HepG2 (cell line): ENCODE measurements at regions not wholly inside any gene's neighbourhood (a gene's known extent, or its start where the extent isn't known, plus 50 kb on each side); places are given as distances from the start of the nearest gene placed in this dataset.

Source experiments
- ATAC-seq: fragments of 200-7000 bp; cut with Tn5 transposase; 3 replicates; pipeline ENCODE4 v1.9.1; 2020; ENCODE audit warnings: mild to moderate bottlenecking, moderate library complexity
- BruUV-seq: library from RNA; stranded (reverse); fragments of 400-500 nt; replicated peaks from 2 replicates; lab custom pipeline; 2021; lab: Mats Ljungman, UMichigan
- CTCF ChIA-PET: fragments of 300-600 bp; formaldehyde crosslinking; extraction: SDS; loops from one replicate; lab custom pipeline; 2021; ENCODE audit warnings: low total read pairs, inconsistent platforms, low intra/inter-chr PET ratio; lab: Yijun Ruan, JAX
- POLR2A ChIA-PET: fragments of 350-600 bp; sonication (Branson Sonifier 250); formaldehyde crosslinking; loops from one replicate; lab custom pipeline; 2020; ENCODE audit warnings: antibody characterized with exemption, inconsistent platforms; lab: Yijun Ruan, JAX
- DNase-seq: peaks from one replicate; pipeline ENCODE4 v3.0.0-alpha.2; 2015; ENCODE audit warnings: low spot score
- FAIRE-seq: peaks from 3 replicates; lab custom pipeline; 2011; peaks lifted over from hg19 to GRCh38; lab: Jason Lieb, UNC
- H2AFZ ChIP-seq: one replicate; pipeline ENCODE4 v1.6.1; 2011; ENCODE audit warnings: low read length, inconsistent platforms
- H3K27ac ChIP-seq: fragments of 300-600 bp; 3 replicates; pipeline ENCODE4 v1.8.0; 2011; ENCODE audit warnings: mixed run types, mild to moderate bottlenecking, mixed read lengths, low read length, inconsistent platforms; ENCODE audit not compliant: insufficient read depth; ENCODE audit errors: extremely low read length
- H3K27me3 ChIP-seq, 2 experiments: fragments of 200-600 bp in 1 of 2; 2 replicates in 1 of 2; 3 replicates in 1 of 2; pipeline versions ENCODE4 v1.6.0 to v1.8.0; 2011; ENCODE audit warnings: low read length in 2 of 2, mild to moderate bottlenecking in 2 of 2, moderate library complexity in 2 of 2, inconsistent platforms in 1 of 2; ENCODE audit not compliant: insufficient read depth in 2 of 2, control insufficient read depth in 1 of 2
- H3K36me3 ChIP-seq, 2 experiments: fragments of 200-600 bp in 1 of 2; replicated peaks in 1 of 2; 2 replicates in 1 of 2; 3 replicates in 1 of 2; pipeline versions ENCODE4 v1.5.1 to v1.8.0; 2011; ENCODE audit warnings: low read length in 2 of 2, inconsistent platforms in 1 of 2; ENCODE audit not compliant: insufficient read depth in 2 of 2, control insufficient read depth in 1 of 2
- H3K4me1 ChIP-seq: 2 replicates; pipeline ENCODE4 v1.5.1; 2012; ENCODE audit warnings: low read length, inconsistent platforms; ENCODE audit not compliant: insufficient read depth
- H3K4me2 ChIP-seq: 2 replicates; pipeline ENCODE4 v1.6.0; 2011; ENCODE audit warnings: low read depth, low read length, inconsistent platforms
- H3K4me3 ChIP-seq, 3 experiments: fragments of 200-600 bp in 1 of 3; sonication (generic), shearing (Covaris generic) in 1 of 3; replicated peaks in 1 of 3; 2 replicates each; pipeline ENCODE4 v1.5.1; 2011 to 2016; ENCODE audit warnings: low read length in 3 of 3, inconsistent platforms in 2 of 3, low read depth in 2 of 3, mild to moderate bottlenecking in 2 of 3, control low read depth in 1 of 3, mixed read lengths in 1 of 3; ENCODE audit not compliant: insufficient read depth in 1 of 3
- H3K79me2 ChIP-seq: one replicate; pipeline ENCODE4 v1.6.1; 2011; ENCODE audit warnings: low read length, inconsistent platforms; ENCODE audit not compliant: insufficient read depth
- H3K9ac ChIP-seq: 2 replicates; pipeline ENCODE4 v1.6.0; 2011; ENCODE audit warnings: mild to moderate bottlenecking, low read depth, low read length, inconsistent platforms; ENCODE audit not compliant: insufficient read depth
- H3K9me3 ChIP-seq: 2 replicates; pipeline ENCODE4 v1.5.1; 2012; ENCODE audit warnings: mild to moderate bottlenecking, low read length
- H4K20me1 ChIP-seq: 2 replicates; pipeline ENCODE4 v1.6.0; 2011; ENCODE audit warnings: inconsistent platforms, mild to moderate bottlenecking, low read length, moderate library complexity; ENCODE audit not compliant: insufficient read depth
- ARNT ChIP-seq: fragments of 450-650 bp; IDR thresholded peaks from 2 replicates; pipeline ENCODE4 v1.6.1; 2017
- CENPT ChIP-seq: sonication (generic); formaldehyde crosslinking; IDR thresholded peaks from 2 replicates; pipeline ENCODE4 v1.8.0; 2022; ENCODE audit warnings: low read depth, mild to moderate bottlenecking, moderate library complexity, missing genetic modification reagents
- CHD4 ChIP-seq: fragments of 200-600 bp; sonication (generic); IDR thresholded peaks from 2 replicates; pipeline ENCODE4 v1.7.0; 2017; ENCODE audit warnings: mild to moderate bottlenecking, low read length, borderline replicate concordance
- GATAD2A ChIP-seq: IDR thresholded peaks from 2 replicates; pipeline ENCODE4 v1.6.1; 2016
- HMG20B ChIP-seq: conservative IDR thresholded peaks from 2 replicates; pipeline ENCODE4 v1.6.1; 2016; ENCODE audit warnings: missing genetic modification reagents, missing compliant biosample characterization
- RCOR2 ChIP-seq: IDR thresholded peaks from 2 replicates; pipeline ENCODE4 v1.6.1; 2016; ENCODE audit warnings: missing biosample characterization, missing genetic modification reagents
- SOX6 ChIP-seq, 2 experiments: fragments of 450-650 bp in 1 of 2; sonication (generic) in 1 of 2; formaldehyde crosslinking in 1 of 2; IDR thresholded peaks; 2 replicates each; pipeline versions ENCODE4 v1.4.0 to v1.6.1; 2017 to 2020; ENCODE audit warnings: antibody characterized with exemption in 1 of 2, mild to moderate bottlenecking in 1 of 2, missing genetic modification reagents in 1 of 2
- ZNF205 ChIP-seq: IDR thresholded peaks from 2 replicates; pipeline ENCODE4 v1.6.1; 2018; ENCODE audit warnings: missing biosample characterization, missing genetic modification reagents
- ZNF737 ChIP-seq: sonication (generic); formaldehyde crosslinking; IDR thresholded peaks from 2 replicates; pipeline ENCODE4 v1.5.0; 2020; ENCODE audit warnings: missing genetic modification reagents, mild to moderate bottlenecking, borderline replicate concordance
- WGBS: methylation state at CpG from one replicate; pipeline ENCODE4 v1.1.6; 2017; ENCODE audit warnings: low lambda C conversion rate; 5-methylcytosine and 5-hydroxymethylcytosine counted together
- in situ Hi-C: cut with HindIII; loops from 2 replicates; pipeline ENCODE4 v1.10.0; 2017; ENCODE audit warnings: low pct_unique_long_range_greater_than_20kb; ENCODE audit not compliant: extremely low pct_ligation_motif_present
- intact Hi-C: fragments of 100-400 bp; cut with micrococcal nuclease; formaldehyde crosslinking; loops from one replicate; pipeline ENCODE4 v1.10.0; 2022; ENCODE audit not compliant: unreplicated experiment
- TF ChIP-seq, protein P1 (sequence below): sonication (generic); formaldehyde crosslinking; IDR thresholded peaks from 2 replicates; pipeline ENCODE4 v1.9.0; 2021; ENCODE audit warnings: missing genetic modification reagents, mild to moderate bottlenecking, borderline replicate concordance
- TF ChIP-seq, protein P2 (sequence below): IDR thresholded peaks from 2 replicates; pipeline ENCODE4 v1.6.1; 2016; ENCODE audit warnings: mild to moderate bottlenecking, missing biosample characterization, missing genetic modification reagents
- TF ChIP-seq, protein P3 (sequence below): sonication (generic); formaldehyde crosslinking; conservative IDR thresholded peaks from 2 replicates; pipeline ENCODE4 v1.4.0; 2020; ENCODE audit warnings: missing genetic modification reagents
- TF ChIP-seq, protein P4 (sequence below): sonication (generic); formaldehyde crosslinking; IDR thresholded peaks from 2 replicates; pipeline ENCODE4 v1.4.0; 2020; ENCODE audit warnings: missing genetic modification reagents, borderline replicate concordance

DNA sequence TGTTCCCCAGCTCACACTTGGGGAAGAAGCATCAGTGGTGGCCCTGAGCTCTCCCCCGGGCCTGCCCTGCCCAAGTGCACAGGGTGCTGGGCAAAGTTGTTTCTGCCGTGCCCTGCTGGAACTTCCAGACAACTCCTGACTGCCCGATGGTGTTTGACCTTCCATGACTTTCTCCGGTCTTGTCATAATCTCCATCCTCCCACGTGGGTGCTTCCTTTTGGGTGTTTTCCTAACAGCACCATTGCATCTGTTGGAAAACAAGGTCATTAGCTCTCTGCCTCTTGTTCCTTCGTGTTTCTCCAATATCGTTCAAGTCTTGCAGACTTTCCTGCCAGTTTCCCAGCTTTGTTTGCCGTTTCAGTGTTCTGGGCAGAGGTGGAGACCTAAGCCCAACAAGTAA, 68.7 kb upstream of the TIAM2 start:
- FAIRE-seq = no peak
- intact Hi-C loops = loop anchor here (10.0 kb wide), 1 partner anchor 318 kb away; no protein-coding TSS in a partner anchor
- ChIA-PET CTCF (no interaction called here), POLR2A (no interaction called here)
- no peak for DNase-seq
- no peak for ATAC-seq
- BruUV-seq = no TSS peak
- Histone ChIP-seq H3K27me3 (no peaks in the 10 kb centered on the region), H4K20me1 (no peaks in the 10 kb centered on the region), H3K36me3 (no peaks in the 10 kb centered on the region), H3K4me1 (peaks cover 13% of the 10 kb centered on the region), H3K4me2 (no peak overlapping the region), H3K79me2 (no peaks in the 10 kb centered on the region), H2AFZ (no peak overlapping the region), H3K27ac (no peak overlapping the region), H3K9me3 (no peaks in the 10 kb centered on the region), H3K9ac (no peak overlapping the region), H3K4me3 (no peak overlapping the region)
- in situ Hi-C loops = no loop called here
- WGBS = 19% methylated on average over 8 of the region's 8 CpGs
- TF ChIP-seq CHD4 (no peak), RCOR2 (no peak), SOX6 (IDR thresholded peaks at IDR 0.05) (no peak), SOX6 (CRISPR knock-in tag; IDR thresholded peaks at IDR 0.05) (no peak), ZNF205 (CRISPR knock-in tag) (no peak), CENPT (CRISPR knock-in tag) (no peak)
- TF ChIP-seq, protein P1, sequence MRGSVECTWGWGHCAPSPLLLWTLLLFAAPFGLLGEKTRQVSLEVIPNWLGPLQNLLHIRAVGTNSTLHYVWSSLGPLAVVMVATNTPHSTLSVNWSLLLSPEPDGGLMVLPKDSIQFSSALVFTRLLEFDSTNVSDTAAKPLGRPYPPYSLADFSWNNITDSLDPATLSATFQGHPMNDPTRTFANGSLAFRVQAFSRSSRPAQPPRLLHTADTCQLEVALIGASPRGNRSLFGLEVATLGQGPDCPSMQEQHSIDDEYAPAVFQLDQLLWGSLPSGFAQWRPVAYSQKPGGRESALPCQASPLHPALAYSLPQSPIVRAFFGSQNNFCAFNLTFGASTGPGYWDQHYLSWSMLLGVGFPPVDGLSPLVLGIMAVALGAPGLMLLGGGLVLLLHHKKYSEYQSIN (CRISPR knock-in tag) = no peak
- TF ChIP-seq, all 625 proteins: peak for 0

DNA sequence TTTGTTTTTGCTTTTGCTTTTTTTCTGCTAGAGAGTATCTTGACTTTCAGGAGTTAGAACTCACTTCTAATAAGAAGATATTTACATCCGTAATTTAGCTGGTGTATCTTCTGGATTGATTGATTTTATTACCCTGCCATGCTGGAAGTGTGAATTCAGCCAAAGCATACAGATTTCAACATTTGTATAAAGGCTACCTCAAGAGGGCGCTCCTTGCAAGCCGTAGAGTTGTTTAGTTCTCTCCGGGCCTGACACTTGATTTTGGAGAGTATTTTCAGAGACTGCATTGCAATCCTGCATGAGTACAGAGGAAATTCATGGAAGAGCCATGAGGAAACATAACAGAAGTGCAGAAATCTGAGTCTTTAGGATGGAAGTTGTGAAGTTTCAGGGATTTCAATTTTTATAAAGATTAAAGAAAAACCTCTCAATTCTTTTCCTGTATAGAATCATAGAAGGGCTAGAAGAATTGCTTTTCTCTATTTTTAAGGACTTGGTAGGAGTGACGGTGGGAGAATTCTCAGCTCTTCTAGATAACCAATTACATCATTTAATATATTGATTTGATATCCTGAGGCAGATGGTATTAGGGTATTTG, 66.7 kb upstream of the TIAM2 start:
- intact Hi-C loops = loop anchor here (1.0 to 10.0 kb wide), 8 partner anchors 60 to 316 kb away; partner anchors contain the start of gene TIAM2
- BruUV-seq = no TSS peak
- DNase-seq = peak; percentile 73
- H3K9me3 ChIP-seq = no peaks in the 10 kb centered on the region
- CTCF ChIA-PET = interaction anchor here (0.7 to 2.8 kb wide), 6 partner anchors 60 to 320 kb away, joined by 3 to 35 read pairs (median 4); no protein-coding TSS in a partner anchor
- no peak overlapping the region for H3K27ac ChIP-seq
- H3K9ac ChIP-seq = no peak overlapping the region
- no peaks in the 10 kb centered on the region for H4K20me1 ChIP-seq
- no peaks in the 10 kb centered on the region for H3K36me3 ChIP-seq
- H2AFZ ChIP-seq = no peak overlapping the region
- POLR2A ChIA-PET = no interaction called here
- FAIRE-seq = peak; percentile 87
- peaks cover 25% of the 10 kb centered on the region for H3K4me1 ChIP-seq
- in situ Hi-C loops = no loop called here
- WGBS = 10% methylated on average over 5 of the region's 5 CpGs
- ATAC-seq = peak; percentile 78
- H3K27me3 ChIP-seq = no peaks in the 10 kb centered on the region
- H3K79me2 ChIP-seq = no peaks in the 10 kb centered on the region
- no peak overlapping the region for H3K4me3 ChIP-seq
- no peak overlapping the region for H3K4me2 ChIP-seq
- TF ChIP-seq HMG20B (CRISPR knock-in tag) (no peak), ARNT (no peak), GATAD2A (0 out of 2 replicates have a peak, but pooled peaks have one; percentile 14), ZNF737 (CRISPR knock-in tag) (no peak), CHD4 (no peak)
- TF ChIP-seq, protein P2, sequence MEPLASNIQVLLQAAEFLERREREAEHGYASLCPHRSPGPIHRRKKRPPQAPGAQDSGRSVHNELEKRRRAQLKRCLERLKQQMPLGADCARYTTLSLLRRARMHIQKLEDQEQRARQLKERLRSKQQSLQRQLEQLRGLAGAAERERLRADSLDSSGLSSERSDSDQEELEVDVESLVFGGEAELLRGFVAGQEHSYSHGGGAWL (CRISPR knock-in tag) = no peak
- TF ChIP-seq, protein P3, sequence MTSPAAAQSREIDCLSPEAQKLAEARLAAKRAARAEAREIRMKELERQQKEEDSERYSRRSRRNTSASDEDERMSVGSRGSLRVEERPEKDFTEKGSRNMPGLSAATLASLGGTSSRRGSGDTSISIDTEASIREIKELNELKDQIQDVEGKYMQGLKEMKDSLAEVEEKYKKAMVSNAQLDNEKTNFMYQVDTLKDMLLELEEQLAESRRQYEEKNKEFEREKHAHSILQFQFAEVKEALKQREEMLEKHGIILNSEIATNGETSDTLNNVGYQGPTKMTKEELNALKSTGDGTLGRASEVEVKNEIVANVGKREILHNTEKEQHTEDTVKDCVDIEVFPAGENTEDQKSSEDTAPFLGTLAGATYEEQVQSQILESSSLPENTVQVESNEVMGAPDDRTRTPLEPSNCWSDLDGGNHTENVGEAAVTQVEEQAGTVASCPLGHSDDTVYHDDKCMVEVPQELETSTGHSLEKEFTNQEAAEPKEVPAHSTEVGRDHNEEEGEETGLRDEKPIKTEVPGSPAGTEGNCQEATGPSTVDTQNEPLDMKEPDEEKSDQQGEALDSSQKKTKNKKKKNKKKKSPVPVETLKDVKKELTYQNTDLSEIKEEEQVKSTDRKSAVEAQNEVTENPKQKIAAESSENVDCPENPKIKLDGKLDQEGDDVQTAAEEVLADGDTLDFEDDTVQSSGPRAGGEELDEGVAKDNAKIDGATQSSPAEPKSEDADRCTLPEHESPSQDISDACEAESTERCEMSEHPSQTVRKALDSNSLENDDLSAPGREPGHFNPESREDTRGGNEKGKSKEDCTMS (CRISPR knock-in tag) = no peak
- TF ChIP-seq, protein P4, sequence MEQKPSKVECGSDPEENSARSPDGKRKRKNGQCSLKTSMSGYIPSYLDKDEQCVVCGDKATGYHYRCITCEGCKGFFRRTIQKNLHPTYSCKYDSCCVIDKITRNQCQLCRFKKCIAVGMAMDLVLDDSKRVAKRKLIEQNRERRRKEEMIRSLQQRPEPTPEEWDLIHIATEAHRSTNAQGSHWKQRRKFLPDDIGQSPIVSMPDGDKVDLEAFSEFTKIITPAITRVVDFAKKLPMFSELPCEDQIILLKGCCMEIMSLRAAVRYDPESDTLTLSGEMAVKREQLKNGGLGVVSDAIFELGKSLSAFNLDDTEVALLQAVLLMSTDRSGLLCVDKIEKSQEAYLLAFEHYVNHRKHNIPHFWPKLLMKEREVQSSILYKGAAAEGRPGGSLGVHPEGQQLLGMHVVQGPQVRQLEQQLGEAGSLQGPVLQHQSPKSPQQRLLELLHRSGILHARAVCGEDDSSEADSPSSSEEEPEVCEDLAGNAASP (CRISPR knock-in tag) = peak; percentile 58; the same call in 1 of the 2 replicates
